H1 (cell line): ENCODE measurements at regions not wholly inside any gene's neighbourhood (a gene's known extent, or its start where the extent isn't known, plus 50 kb on each side); places are given as distances from the start of the nearest gene placed in this dataset.

Source experiments
- CTCF ChIA-PET: fragments of 300-600 bp; sonication (Branson Sonifier 250); formaldehyde crosslinking; loops from one replicate; lab custom pipeline; 2021; ENCODE audit not compliant: partially characterized antibody; lab: Charles Lee
- POLR2A ChIA-PET: fragments of 300-600 bp; sonication (Branson Sonifier 250); formaldehyde crosslinking; loops from one replicate; lab custom pipeline; 2021; ENCODE audit warnings: inconsistent platforms; ENCODE audit not compliant: partially characterized antibody; lab: Charles Lee
- DNase-seq, 2 experiments: peaks; one replicate each; pipeline versions ENCODE4 v3.0.0 to v3.0.0-alpha.2; 2010 to 2022; ENCODE audit warnings: low spot score in 2 of 2, low read depth in 1 of 2, mixed read lengths in 1 of 2
- FAIRE-seq: peaks from 2 replicates; lab custom pipeline; 2011; peaks lifted over from hg19 to GRCh38; lab: Jason Lieb, UNC
- H2AFZ ChIP-seq: 2 replicates; pipeline ENCODE4 v1.8.1; 2012; ENCODE audit warnings: low read length, inconsistent platforms
- H2AK5ac ChIP-seq: 2 replicates; pipeline ENCODE4 v1.6.1; 2013; ENCODE audit warnings: low read depth, low read length
- H2BK120ac ChIP-seq: replicated peaks from 2 replicates; pipeline ENCODE3; 2013; ENCODE audit warnings: low read depth, low read length, inconsistent platforms
- H2BK12ac ChIP-seq: 2 replicates; pipeline ENCODE4 v1.6.1; 2013; ENCODE audit warnings: low read depth, low read length
- H2BK15ac ChIP-seq: 2 replicates; pipeline ENCODE4 v1.6.1; 2013; ENCODE audit warnings: low read length
- H2BK20ac ChIP-seq: 2 replicates; pipeline ENCODE4 v1.6.1; 2013; ENCODE audit warnings: low read length
- H2BK5ac ChIP-seq: 2 replicates; pipeline ENCODE4 v1.6.1; 2013; ENCODE audit warnings: low read depth, low read length
- H3K14ac ChIP-seq: 2 replicates; pipeline ENCODE4 v1.6.1; 2013; ENCODE audit warnings: inconsistent platforms; ENCODE audit not compliant: insufficient read length
- H3K18ac ChIP-seq: 2 replicates; pipeline ENCODE4 v1.6.1; 2013; ENCODE audit warnings: low read length; ENCODE audit errors: extremely low read depth
- H3K23ac ChIP-seq: 2 replicates; pipeline ENCODE4 v1.6.1; 2013; ENCODE audit warnings: inconsistent platforms; ENCODE audit not compliant: insufficient read length
- H3K23me2 ChIP-seq: 2 replicates; pipeline ENCODE4 v1.6.1; 2013; ENCODE audit warnings: low read depth, low read length
- H3K27ac ChIP-seq: 2 replicates; pipeline ENCODE4 v1.6.1; 2011; ENCODE audit warnings: low read depth, low read length, inconsistent platforms
- H3K27me3 ChIP-seq, 4 experiments: replicated peaks in 1 of 4; 1 replicate in 1 of 4; 2 replicates in 3 of 4; pipeline versions ENCODE4 v1.6.1 to v1.8.1; 2011 to 2013; ENCODE audit warnings: low read length in 3 of 4, mild to moderate bottlenecking in 3 of 4, inconsistent platforms in 2 of 4, mixed read lengths in 2 of 4, moderate library complexity in 1 of 4; ENCODE audit not compliant: control insufficient read depth in 3 of 4, insufficient read depth in 3 of 4; ENCODE audit errors: extremely low read depth in 1 of 4
- H3K36me3 ChIP-seq, 4 experiments: 2 replicates each; pipeline versions ENCODE4 v1.6.1 to v1.8.1; 2011 to 2013; ENCODE audit warnings: mild to moderate bottlenecking in 4 of 4, low read length in 3 of 4, moderate library complexity in 2 of 4, control low read depth in 1 of 4, inconsistent platforms in 1 of 4; ENCODE audit not compliant: insufficient read depth in 4 of 4, control insufficient read depth in 2 of 4
- H3K4ac ChIP-seq: replicated peaks from 2 replicates; pipeline ENCODE3; 2013; ENCODE audit warnings: low read length, low read depth, mixed read lengths, inconsistent platforms; ENCODE audit not compliant: insufficient read length
- H3K4me1 ChIP-seq, 4 experiments: replicated peaks in 1 of 4; 1 replicate in 1 of 4; 2 replicates in 3 of 4; pipeline versions ENCODE4 v1.6.1 to v1.8.1; 2011 to 2013; ENCODE audit warnings: low read length in 3 of 4, inconsistent platforms in 2 of 4, mixed read lengths in 1 of 4; ENCODE audit not compliant: insufficient read depth in 4 of 4, control insufficient read depth in 3 of 4
- H3K4me2 ChIP-seq, 2 experiments: 2 replicates each; pipeline versions ENCODE4 v1.6.1 to v1.8.1; 2011 to 2013; ENCODE audit warnings: low read depth in 2 of 2, low read length in 2 of 2, control low read depth in 1 of 2, inconsistent platforms in 1 of 2, mild to moderate bottlenecking in 1 of 2; ENCODE audit not compliant: insufficient read depth in 1 of 2
- H3K4me3 ChIP-seq, 4 experiments: fragments of 200-600, 300-600 bp in 1 of 4; sonication (generic), shearing (Covaris generic), sonication (Bioruptor Twin) in 1 of 4; 2 replicates each; pipeline versions ENCODE4 v1.5.1 to v1.8.1; 2011 to 2016; ENCODE audit warnings: low read length in 4 of 4, low read depth in 3 of 4, control low read depth in 2 of 4, inconsistent platforms in 2 of 4, mild to moderate bottlenecking in 2 of 4, mixed read lengths in 1 of 4, moderate library complexity in 1 of 4; ENCODE audit not compliant: insufficient read depth in 2 of 4; ENCODE audit errors: extremely low read depth in 1 of 4
- H3K56ac ChIP-seq: replicated peaks from 2 replicates; pipeline ENCODE3; 2013; ENCODE audit warnings: low read depth, mild to moderate bottlenecking, mixed read lengths, low read length, inconsistent platforms; ENCODE audit not compliant: insufficient read length
- H3K79me1 ChIP-seq: 2 replicates; pipeline ENCODE4 v1.6.1; 2013; ENCODE audit warnings: low read depth, low read length, control low read depth
- H3K79me2 ChIP-seq, 2 experiments: 2 replicates each; pipeline versions ENCODE4 v1.6.1 to v1.8.1; 2012 to 2013; ENCODE audit warnings: low read length in 2 of 2, mild to moderate bottlenecking in 2 of 2, inconsistent platforms in 1 of 2; ENCODE audit not compliant: insufficient read depth in 2 of 2, control insufficient read depth in 1 of 2
- H3K9ac ChIP-seq, 4 experiments: replicated peaks in 1 of 4; 1 replicate in 1 of 4; 2 replicates in 3 of 4; pipeline versions ENCODE4 v1.6.1 to v1.8.1; 2011 to 2013; ENCODE audit warnings: low read depth in 3 of 4, low read length in 3 of 4, control low read depth in 2 of 4, mild to moderate bottlenecking in 2 of 4, moderate library complexity in 2 of 4, inconsistent platforms in 1 of 4; ENCODE audit errors: extremely low read depth in 1 of 4
- H3K9me3 ChIP-seq, 2 experiments: 2 replicates each; pipeline versions ENCODE4 v1.6.1 to v1.8.1; 2012 to 2013; ENCODE audit warnings: mild to moderate bottlenecking in 2 of 2, moderate library complexity in 2 of 2, control low read depth in 1 of 2, inconsistent platforms in 1 of 2, low read depth in 1 of 2, low read length in 1 of 2, mixed read lengths in 1 of 2; ENCODE audit not compliant: insufficient read depth in 2 of 2
- H4K20me1 ChIP-seq, 2 experiments: replicated peaks in 1 of 2; 2 replicates each; pipeline versions ENCODE3 to v1.8.1; 2011 to 2013; ENCODE audit warnings: inconsistent platforms in 2 of 2, low read length in 2 of 2, mild to moderate bottlenecking in 1 of 2; ENCODE audit not compliant: insufficient read depth in 2 of 2, control insufficient read depth in 1 of 2
- H4K5ac ChIP-seq: 2 replicates; pipeline ENCODE4 v1.6.1; 2013; ENCODE audit warnings: low read length, low read depth, mixed read lengths, inconsistent platforms; ENCODE audit not compliant: insufficient read length
- H4K8ac ChIP-seq: 2 replicates; pipeline ENCODE4 v1.8.0; 2013; ENCODE audit warnings: mild to moderate bottlenecking, moderate library complexity, low read length, inconsistent platforms; ENCODE audit not compliant: insufficient read depth; ENCODE audit errors: extremely low read depth
- H4K91ac ChIP-seq: replicated peaks from 2 replicates; pipeline ENCODE3; 2013; ENCODE audit warnings: low read length, mixed read lengths, inconsistent platforms; ENCODE audit not compliant: insufficient read length
- BCL11A ChIP-seq, 2 experiments: IDR thresholded peaks; one replicate each; pipeline ENCODE4 v1.6.1; 2011; ENCODE audit warnings: low read depth in 2 of 2, low read length in 2 of 2, mild to moderate bottlenecking in 2 of 2
- CTBP2 ChIP-seq: IDR thresholded peaks from 2 replicates; pipeline ENCODE4 v1.7.0; 2011; ENCODE audit warnings: borderline replicate concordance, mild to moderate bottlenecking, moderate library complexity, mixed read lengths, low read length; ENCODE audit not compliant: insufficient read depth, insufficient read length
- GABPA ChIP-seq: IDR thresholded peaks from 2 replicates; pipeline ENCODE4 v1.6.1; 2011; ENCODE audit warnings: mild to moderate bottlenecking, low read length, moderate library complexity, borderline replicate concordance; ENCODE audit not compliant: insufficient read depth
- KDM1A ChIP-seq: fragments of 200-600, 300-600 bp; sonication (generic); IDR thresholded peaks from 2 replicates; pipeline ENCODE4 v1.7.1; 2016; ENCODE audit warnings: mild to moderate bottlenecking, low read length, borderline replicate concordance
- KDM4A ChIP-seq: IDR thresholded peaks from one replicate; pipeline ENCODE4 v1.7.1; 2012; ENCODE audit warnings: low read depth, mild to moderate bottlenecking, moderate library complexity, low read length, inconsistent platforms; ENCODE audit not compliant: severe bottlenecking
- NANOG ChIP-seq: IDR thresholded peaks from 2 replicates; pipeline ENCODE4 v1.6.1; 2011; ENCODE audit warnings: low read length, low read depth, mild to moderate bottlenecking, inconsistent platforms; ENCODE audit not compliant: insufficient read depth, poor library complexity, severe bottlenecking
- RAD21 ChIP-seq, 2 experiments: IDR thresholded peaks in 1 of 2; conservative IDR thresholded peaks in 1 of 2; 2 replicates each; pipeline ENCODE4 v1.6.1; 2011; ENCODE audit warnings: low read depth in 2 of 2, low read length in 2 of 2, improper control_type of control experiment in 1 of 2, inconsistent platforms in 1 of 2, mild to moderate bottlenecking in 1 of 2, moderate library complexity in 1 of 2
- RBBP5 ChIP-seq: IDR thresholded peaks from 2 replicates; pipeline ENCODE4 v1.7.1; 2012; ENCODE audit warnings: low read depth, mild to moderate bottlenecking, inconsistent platforms, low read length, moderate library complexity, borderline replicate concordance
- RXRA ChIP-seq: IDR thresholded peaks from 2 replicates; pipeline ENCODE4 v1.6.1; 2011; ENCODE audit warnings: low read depth, mild to moderate bottlenecking, low read length, moderate library complexity; ENCODE audit not compliant: insufficient read depth
- SIX5 ChIP-seq: IDR thresholded peaks from 2 replicates; pipeline ENCODE4 v1.6.1; 2011; ENCODE audit warnings: mild to moderate bottlenecking, low read depth, low read length
- SP2 ChIP-seq: IDR thresholded peaks from 2 replicates; pipeline ENCODE4 v1.6.1; 2012; ENCODE audit warnings: mild to moderate bottlenecking, low read length, inconsistent platforms
- SUZ12 ChIP-seq: fragments of 200-600 bp; sonication (generic); IDR thresholded peaks from 2 replicates; pipeline ENCODE4 v1.6.1; 2012; ENCODE audit warnings: mild to moderate bottlenecking, inconsistent platforms, low read length, moderate library complexity, mixed read lengths
- WGBS, 2 experiments: shearing (Covaris generic) in 1 of 2; methylation state at CpG; one replicate each; pipeline versions ENCODE4 v1.1.6 to v1.1.7; 2013 to 2015; ENCODE audit warnings: low lambda C conversion rate in 2 of 2, mixed read lengths in 2 of 2, inconsistent platforms in 1 of 2, low coverage in 1 of 2, missing lambda C conversion rate in 1 of 2; ENCODE audit not compliant: insufficient replicate concordance in 2 of 2, insufficient coverage in 1 of 2, insufficient read length in 1 of 2; ENCODE audit errors: extremely low coverage in 1 of 2, missing lambda C conversion rate in 1 of 2; 5-methylcytosine and 5-hydroxymethylcytosine counted together

DNA sequence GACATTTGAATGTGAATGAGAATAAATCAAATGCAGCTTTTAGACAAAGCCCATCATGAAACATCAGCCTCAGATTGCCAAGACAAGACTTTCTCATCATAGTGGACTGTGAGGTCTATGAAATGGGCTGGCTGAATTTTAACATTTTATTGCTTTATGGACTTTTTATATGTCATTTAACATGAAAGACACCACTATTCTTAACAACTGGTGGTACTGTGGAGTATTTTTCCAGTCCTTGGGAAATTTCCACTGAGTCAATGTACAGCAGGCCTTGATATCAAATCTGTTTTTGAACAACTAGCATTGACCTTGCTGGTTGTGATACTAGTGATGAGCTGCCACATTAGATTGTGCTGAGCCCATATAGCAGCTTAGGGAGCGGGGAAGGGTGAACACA is 326.6 kb upstream of the CITED2 start:
- Histone ChIP-seq H3K79me1 (no peaks in the 10 kb centered on the region), H3K4me3 (no peak overlapping the region), H3K27me3 (no peaks in the 10 kb centered on the region), H4K8ac (no peak overlapping the region), H2BK5ac (no peak overlapping the region), H3K27ac (no peak overlapping the region), H2AFZ (no peak overlapping the region), H4K91ac (no peak overlapping the region), H2BK12ac (no peak overlapping the region), H3K9ac (no peak overlapping the region), H4K20me1 (no peaks in the 10 kb centered on the region), H4K5ac (no peak overlapping the region), H3K4me2 (no peak overlapping the region), H3K56ac (no peak overlapping the region), H3K4ac (no peak overlapping the region), H2AK5ac (no peak overlapping the region), H2BK20ac (no peak overlapping the region), H3K14ac (no peak overlapping the region), H3K23me2 (no peaks in the 10 kb centered on the region; the same call in 1 of the 2 replicates), H3K9me3 (peaks cover 0 to 4% of the 10 kb centered on the region in 2 experiments; a peak in 1 of 4 replicates), H3K79me2 (no peaks in the 10 kb centered on the region), H2BK15ac (no peak overlapping the region), H3K23ac (no peak overlapping the region), H3K36me3 (no peaks in the 10 kb centered on the region), H3K4me1 (no peaks in the 10 kb centered on the region), H2BK120ac (no peak overlapping the region), H3K18ac (no peak overlapping the region)
- 79% methylated on average over 1 of the region's 1 CpG; no CpG with 5 or more reads in 1 of the 2 experiments for WGBS, 2 experiments
- no peak for FAIRE-seq
- no peak for DNase-seq
- ChIA-PET POLR2A (no interaction called here), CTCF (no interaction called here)
- TF ChIP-seq RAD21 (IDR thresholded peaks at IDR 0.05 in 1 of 2, conservative IDR thresholded peaks at IDR 0.05 in 1 of 2; ENCODE audit: low read depth in 2 of 2, low read length in 2 of 2) (no peak), RBBP5 (no peak), BCL11A (IDR thresholded peaks at IDR 0.05; ENCODE audit: low read depth in 2 of 2, low read length in 2 of 2) (no peak), SIX5 (no peak), SUZ12 (no peak), CTBP2 (no peak), KDM1A (no peak), SP2 (no peak), GABPA (no peak), NANOG (no peak), KDM4A (no peak), RXRA (no peak)
